HG03039 (cell line): ENCODE measurements at regions not wholly inside any gene's neighbourhood (a gene's known extent, or its start where the extent isn't known, plus 50 kb on each side); places are given as distances from the start of the nearest gene placed in this dataset.
"Not testable (repeated sequence)": the region's sequence is repeated elsewhere in the genome, so short reads cannot be mapped to it uniquely, and the experiment has no call there.

Source experiments
- ATAC-seq: cut with Tn5 transposase; IDR thresholded peaks from one replicate; pipeline ENCODE4 v1.9.1; 2021; ENCODE audit warnings: mild to moderate bottlenecking, moderate library complexity; ENCODE audit not compliant: unreplicated experiment

DNA sequence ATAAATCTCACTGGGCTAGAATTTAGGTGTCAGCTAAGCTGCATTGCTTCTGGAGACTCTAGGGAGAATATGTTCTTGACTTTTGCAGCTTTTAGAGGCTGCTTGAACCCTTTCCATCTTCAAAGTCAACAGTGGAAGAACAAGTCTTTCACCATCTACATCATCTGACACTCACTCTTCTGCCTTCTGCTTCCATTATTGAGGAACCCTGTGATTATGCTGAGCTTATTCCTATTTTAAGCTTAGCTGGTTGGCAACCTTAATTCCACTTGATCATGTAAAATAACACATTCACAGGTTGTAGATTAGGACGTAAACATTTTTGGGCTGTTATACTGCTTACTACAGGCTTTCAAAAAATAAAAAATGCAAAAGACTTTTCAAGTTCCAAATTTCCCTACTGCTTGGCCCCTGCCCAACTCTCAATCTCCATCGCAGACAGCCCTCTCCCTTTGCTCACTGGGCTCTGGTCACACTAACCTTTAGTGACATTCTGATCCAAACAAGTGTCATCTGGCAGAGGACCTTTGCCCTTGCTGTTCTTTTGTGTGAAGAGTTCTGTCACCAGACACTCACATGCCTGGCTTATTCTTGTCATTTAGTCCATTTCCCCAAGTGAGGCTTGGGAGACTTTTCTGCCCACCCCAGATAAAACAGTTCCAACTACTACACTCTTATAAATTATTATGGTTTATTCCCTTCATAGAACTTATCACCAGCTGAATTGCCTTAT lies 1056.0 kb downstream of the STIM2 start:
- ATAC-seq: no peak

DNA sequence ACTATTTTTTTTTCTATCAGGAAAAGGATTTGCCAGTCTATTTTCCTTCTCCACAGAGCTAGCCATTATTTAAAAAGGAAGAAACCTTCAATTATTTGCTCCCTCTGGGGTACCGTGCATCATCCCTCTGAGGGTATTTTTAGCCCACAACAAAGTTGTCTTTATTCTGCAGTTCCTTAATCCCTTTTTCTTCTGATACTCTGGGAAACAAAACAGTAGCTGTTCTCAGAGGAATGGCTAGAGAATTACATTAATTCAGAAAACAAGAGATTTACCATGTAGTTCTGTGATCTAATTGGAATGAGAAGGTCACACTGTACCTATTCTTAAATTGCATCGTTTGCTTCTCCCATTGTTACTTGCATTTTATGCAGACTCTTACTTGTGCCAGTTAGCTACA lies 1056.7 kb downstream of the STIM2 start:
- no peak for ATAC-seq

DNA sequence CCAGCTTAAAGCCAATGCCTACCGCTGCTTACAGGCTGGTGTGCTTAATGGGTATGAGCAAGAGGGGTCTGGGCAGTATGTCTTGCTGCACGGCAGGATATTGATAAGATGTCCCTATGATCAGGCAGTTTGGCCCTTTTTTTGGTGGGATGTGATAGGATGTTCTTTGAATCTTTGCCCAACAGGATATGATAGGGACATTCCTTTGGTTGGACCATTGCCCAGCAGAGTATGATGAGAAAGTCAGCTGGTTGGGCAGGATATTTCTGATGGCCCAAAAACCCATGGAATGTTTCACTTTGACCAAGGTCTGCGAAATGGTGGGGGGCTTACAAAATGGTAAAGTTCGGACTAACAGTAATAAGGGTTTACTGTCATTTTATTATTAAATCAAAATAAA lies 1060.6 kb downstream of the STIM2 start:
- ATAC-seq: no peak

DNA sequence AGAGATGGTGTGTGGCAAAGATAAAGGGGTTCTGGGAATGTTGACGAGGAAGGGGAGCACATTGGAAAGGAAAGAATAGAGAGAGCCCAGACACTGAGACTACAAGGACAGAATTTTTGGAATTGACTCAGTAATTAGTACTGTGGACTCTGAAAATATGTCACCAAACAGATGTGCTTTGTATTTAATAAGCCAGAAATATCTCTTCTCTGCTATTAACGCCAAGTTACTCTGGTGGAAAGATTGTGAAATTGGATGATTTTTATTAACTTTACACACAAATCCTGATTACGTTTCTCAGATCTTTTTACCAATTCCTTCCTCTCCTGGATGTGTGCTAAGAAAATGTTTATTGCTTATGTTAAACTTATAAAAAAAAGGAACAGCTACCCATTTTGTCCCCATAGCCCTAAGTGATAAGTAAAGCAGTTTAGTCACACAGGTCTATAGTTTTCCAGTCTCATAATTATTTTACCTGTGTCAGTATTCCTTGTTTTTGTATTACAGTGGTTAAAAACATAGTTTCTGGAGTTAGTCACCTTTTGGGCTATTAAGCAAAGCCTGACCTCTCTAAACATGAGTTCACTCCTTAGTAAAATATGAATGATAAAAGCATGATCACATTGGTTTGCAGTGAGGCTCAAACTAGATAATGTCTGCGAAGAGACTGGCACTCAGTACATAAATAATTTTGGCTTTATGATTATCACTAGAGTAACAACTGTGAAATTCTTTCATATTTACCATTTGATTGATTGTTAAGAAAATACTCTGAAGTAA lies 1068.3 kb downstream of the STIM2 start:
- no peak for ATAC-seq

DNA sequence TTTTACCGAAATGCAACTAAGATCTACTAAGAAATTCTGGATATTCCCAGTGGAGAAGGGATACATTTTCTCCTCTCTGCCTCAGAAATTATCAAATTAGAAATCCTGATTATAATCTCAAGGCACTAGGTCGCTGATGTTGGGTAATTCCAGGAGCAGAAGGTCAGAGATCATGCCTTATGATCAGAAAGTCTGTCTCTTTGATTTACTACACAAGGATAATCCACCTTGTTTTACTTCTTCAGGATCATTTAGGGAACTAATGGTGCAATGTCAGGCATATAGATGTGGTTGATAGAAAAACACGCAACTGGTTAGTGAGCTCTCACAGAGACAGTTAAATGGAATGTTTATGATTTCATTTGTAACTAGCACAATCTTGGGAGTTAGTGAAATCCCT lies 1069.7 kb downstream of the STIM2 start:
- ATAC-seq: no peak

DNA sequence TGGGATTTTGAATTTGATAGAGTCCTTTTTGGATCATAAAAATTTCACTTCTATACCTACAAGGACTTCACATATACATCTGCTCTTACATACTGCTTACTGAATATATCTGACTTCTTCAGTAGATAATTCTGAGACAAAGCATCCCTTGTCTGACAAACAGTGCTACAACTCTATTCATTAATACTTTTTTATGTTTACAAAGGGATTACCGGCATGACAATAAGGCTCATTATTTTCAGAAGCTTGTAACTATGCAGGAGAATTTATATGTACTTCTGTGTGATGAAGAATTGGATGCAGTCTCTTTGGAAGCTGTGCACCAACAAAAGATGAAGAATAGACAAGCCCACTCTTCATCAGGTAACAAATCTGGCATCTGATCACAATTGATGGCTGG lies 1070.3 kb downstream of the STIM2 start:
- no peak for ATAC-seq

DNA sequence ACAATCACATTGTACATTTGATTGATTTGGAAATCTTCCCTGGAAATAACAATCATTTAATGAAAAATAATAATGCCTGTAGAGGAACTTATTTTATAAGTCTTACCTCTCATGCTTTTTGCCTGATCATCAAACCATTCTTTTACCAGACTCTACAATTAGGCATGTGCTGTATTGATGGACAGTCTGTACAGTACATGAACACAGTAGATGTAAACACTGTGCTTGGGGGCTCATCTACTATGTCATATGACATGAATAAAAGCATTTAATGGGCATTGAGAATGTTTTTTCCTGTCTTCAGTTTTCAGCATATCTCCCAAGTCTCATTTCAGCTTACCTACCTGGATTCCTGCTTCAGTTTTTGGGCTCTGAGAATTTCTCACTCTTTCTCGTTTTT lies 1070.9 kb downstream of the STIM2 start:
- ATAC-seq: no peak

DNA sequence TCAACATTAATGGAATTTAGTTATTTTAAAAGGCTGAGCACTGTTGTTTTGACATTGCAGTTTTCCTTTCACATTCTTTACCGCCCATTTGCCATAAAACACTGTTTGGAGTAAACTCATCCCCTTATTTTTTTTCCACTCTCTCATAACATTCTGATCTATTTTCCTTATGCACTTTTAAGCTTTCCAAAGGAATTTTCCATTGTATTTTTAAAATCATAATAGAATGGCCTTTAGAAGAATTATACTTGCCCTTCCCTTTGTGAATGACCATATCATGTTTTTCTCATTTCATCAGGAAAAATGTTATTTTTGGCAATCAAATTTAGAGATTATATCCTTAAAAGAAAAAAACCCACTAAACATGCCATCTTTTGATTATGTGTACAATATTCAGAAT lies 1074.2 kb downstream of the STIM2 start:
- no peak for ATAC-seq

DNA sequence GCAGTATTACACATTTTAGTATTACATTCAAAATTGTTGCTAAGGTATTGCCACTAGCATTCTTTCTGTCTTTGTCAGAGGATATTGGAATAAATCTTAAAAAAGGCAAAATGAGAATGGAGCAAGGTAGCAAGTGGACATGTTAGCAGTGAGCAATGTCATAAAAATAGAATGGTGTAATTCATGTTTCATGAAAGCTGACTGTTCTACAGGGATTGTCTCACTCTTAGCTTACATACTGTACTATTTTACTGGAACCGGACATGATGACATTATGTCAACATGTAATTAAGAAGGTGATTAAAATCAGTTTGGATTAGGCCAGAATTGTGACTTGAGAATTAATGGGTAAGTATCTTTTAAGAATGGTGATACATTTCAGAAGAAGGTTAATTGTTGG lies 1086.2 kb downstream of the STIM2 start:
- no peak for ATAC-seq

DNA sequence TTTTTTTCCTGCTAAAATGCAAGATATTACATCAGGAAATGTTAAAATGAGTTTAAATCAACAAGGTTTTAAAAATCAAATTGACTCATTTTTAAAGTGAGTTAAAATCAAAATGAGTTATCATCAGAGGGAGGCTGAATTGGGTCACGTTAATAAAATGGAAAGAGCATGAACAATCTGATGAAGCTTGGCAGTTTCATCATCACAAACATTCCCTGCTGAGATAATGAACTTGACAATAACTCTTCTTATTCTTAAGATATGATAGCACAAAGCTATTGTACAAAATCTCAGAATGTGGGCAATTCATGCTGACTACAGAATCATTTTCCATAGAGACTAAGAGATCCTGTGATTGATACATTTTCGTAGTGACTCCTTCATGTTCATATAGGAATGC lies 1086.7 kb downstream of the STIM2 start:
- no peak for ATAC-seq

DNA sequence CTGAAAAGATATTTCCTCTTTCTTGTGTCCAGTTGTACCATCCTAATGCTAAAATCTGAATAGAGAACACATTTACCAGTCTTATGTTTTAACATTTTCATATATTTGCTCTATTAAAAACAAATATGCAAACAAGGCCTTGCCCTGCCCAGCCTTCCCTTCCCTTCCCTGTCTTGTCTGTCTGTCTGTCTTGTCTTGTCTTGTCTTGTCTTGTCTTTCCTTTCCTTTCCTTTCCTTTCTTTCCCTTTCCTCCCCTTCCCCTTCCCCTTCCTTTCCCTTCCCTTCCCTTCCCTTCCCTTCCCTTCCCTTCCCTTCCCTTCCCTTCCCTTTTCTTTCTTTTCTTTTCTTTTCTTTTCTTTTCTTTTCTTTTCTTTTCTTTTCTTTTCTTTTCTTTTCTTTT lies 1103.5 kb downstream of the STIM2 start:
- no peak for ATAC-seq

DNA sequence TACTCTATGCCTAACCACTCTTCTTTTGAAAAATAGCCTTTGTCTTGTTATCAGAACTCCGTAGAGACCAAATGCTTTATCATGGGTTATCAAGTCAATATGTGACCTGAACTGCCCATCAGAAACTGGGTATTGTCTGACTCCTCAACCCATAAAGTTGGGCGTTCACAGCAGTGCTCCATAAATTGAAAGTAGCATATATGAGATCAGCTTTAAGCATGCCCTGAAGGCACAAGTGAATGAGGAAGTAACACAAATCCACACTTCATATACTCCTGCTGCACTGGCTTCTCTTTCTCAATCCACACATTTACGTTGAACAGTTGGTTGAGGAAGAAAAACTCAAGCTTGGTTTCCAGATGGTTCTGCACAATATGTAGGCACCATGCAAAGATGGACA lies 1106.0 kb downstream of the STIM2 start:
- ATAC-seq: no peak

DNA sequence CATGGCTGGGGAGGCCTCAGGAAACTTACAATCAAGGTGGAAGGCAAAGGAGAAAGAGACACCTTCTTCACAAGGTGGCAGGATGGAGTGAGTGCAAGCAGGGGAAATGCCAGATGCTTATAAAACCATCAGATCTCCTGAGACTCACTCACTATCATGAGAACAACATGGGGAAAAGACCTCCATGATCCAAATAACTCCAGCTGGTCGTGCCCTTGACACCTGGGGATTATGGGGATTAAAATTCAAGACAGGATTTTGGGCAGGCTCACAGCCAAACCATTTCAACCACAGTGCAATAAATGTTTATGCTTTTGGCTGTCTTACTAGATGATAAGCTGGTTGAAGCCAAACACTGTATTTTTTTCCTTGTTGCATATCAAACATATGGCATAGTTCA lies 1112.4 kb downstream of the STIM2 start:
- ATAC-seq: no peak

DNA sequence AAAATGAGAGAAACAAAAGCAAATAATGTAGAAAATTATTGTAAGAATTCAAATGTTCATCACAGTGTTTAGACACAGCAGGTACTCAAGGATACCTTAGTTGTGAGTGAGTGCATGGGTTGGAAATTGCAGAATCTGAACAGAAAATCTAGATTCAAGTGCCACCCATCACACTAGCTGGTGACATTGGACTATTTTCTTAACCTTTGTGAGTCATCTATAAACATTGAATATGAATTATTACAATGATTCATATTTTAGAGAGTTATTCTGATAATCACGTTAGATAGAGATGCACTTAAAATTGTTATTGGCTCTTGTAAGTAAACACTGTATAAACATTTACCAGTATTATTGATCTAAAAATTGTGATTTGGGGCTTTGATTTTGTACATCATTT lies 1113.1 kb downstream of the STIM2 start:
- ATAC-seq: no peak

DNA sequence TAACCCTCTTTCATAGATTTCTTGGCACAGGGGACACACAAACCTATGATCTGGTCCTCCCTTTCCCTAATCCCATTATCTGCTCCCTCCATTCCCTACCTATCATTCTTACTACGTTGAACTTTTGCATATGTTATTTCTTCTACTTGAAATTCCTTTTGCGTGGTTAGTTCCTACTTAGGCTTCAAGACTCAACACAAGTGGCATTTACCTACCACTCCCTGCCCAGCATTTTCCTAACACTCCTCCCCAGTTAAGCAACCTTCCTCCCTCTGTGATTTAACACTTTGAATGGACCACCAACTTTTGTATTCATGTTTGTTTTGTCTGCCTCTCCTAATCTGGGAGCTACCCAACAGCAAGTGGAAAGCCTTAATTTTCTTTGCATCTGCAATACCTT lies 1113.7 kb downstream of the STIM2 start:
- no peak for ATAC-seq

DNA sequence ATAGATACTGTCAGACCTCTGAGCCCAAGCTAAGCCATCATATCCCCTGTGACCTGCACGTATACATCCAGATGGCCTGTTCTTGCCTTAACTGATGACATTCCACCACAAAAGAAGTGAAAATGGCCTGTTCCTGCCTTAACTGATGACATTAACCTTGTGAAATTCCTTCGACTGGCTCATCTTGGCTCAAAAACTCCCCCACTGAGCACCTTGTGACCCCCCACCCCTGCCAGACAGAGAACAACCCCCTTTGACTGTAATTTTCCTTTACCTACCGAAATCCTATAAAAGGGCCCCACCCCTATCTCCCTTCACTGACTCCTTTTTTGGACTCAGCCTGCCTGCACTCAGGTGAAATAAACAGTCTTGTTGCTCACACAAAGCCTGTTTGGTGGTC lies 1114.2 kb downstream of the STIM2 start:
- ATAC-seq: not testable (repeated sequence)

DNA sequence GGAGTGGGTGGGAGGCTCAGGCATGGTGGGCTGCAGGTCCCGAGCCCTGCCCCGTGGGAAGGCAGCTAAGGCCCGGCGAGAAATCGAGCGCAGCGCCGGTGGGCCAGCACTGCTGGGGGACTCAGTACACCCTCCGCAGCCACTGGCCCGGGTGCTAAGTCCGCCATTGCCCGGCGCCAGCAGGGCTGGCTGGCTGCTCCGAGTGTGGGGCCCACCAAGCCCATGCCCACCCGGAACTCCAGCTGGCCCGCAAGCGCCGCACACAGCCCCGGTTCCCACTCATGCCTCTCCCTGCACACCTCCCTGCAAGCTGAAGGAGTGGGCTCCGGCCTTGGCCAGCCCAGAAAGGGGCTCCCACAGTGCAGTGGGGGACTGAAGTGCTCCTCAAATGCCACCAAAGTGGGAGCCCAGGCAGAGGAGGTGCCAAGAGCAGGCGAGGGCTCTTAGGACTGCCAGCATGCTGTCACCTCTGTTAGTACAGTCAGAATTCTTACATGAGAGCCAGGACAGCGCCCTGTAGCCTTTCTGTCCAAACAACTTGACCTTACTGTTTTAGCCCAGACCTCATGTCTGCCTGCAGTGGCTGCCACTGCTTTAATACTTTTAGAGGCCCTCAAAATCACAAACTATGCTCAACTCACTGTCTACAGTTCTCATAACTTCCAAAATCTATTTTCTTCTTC lies 1117.9 kb downstream of the STIM2 start:
- ATAC-seq: not testable (repeated sequence)

DNA sequence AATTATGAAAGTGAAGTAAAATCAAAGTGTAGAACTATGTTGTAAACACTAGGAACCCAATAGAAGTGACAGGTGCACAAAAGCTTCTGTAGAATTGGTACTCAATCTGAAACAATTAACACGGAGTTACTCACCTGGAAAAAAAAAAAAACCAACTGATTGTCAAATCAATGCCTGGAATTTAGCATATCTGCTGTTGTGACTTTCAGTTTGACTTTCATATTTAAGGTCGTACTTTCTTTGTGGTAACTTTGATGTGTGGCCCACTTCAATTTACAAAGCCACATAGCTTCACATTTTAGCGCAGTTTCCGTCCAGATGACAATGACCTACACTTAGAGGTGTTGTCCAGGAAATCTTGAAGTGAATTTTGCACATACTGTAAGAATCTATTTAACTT lies 1124.9 kb downstream of the STIM2 start:
- no peak for ATAC-seq

DNA sequence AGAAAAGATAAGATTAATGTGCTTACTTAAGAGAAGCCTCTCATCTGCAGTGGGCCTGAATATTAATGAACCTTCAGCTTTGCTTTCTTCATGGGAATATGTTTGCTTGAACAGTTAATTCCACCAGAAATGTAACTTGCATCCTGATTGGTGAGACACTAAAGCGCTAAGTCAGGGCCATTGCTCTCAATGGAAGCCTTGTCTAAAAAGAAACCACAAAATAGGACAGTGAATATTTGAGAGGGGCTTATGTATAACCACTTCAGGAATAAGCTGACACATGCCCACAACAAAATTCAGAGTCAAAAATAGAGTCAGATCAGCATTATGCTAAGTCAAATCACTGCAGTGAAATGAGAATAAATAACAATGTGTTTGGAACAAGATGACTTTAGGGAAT lies 1125.8 kb downstream of the STIM2 start:
- ATAC-seq: no peak

DNA sequence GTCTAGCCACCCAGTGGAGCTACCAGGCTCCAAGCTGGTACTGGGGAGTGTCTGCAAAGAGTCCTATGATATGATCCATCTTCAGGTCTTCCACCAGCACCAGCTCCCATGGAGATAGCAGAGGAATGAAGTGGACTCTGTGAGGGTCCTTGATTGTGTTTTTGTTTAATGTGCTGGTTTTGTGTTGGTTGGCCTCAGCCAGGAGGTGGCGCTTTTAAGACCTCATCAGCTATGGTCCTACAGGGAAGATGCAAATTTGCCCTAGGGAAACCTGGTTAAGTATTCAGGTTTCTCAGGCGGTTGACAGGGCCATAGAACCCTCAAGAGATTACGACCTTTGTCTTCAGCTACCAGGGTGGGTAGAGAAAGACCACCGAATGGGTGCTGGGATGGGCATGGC lies 1141.1 kb downstream of the STIM2 start:
- no peak for ATAC-seq

DNA sequence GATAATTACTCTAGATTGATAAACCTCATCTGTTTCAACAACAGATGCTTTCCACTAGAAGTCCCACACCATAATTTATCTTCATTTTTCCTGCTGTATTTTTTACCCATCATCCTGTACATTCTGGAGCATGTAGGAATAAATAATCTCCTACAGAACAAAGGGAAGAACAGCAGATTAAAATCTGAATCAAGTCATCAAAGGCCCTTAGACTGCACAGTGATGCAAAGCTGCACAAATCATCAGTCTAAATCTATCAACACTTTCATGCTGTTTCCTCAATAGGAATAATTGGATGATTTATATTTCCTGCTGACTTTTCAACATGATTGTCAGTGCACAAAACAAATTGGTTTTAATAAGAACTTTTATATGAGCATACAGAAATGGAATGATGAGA lies 1143.9 kb downstream of the STIM2 start:
- ATAC-seq: no peak

DNA sequence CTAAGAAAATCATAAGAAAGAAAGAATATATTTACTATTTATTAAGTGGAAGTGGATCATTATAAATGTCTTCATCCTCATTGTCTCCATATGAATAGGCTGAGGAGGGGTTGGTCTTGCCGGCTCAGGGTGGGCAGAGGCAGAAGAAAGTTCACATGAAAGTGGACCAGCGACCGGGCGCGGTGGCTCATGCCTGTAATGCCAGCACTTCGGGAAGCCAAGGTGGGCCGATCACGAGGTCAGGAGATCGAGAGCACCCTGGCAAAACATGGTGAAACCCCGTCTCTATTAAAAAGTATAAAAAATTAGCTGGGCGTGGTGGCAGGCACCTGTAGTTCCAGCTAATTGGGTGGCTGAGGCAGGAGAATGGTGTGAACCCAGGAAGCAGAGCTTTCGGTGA lies 1145.4 kb downstream of the STIM2 start:
- ATAC-seq: no peak
